ENCODE measurements at regions not wholly inside any gene's neighbourhood (a gene's known extent, or its start where the extent isn't known, plus 50 kb on each side); places are given as distances from the start of the nearest gene placed in this dataset.
"Not testable (repeated sequence)": the region's sequence is repeated elsewhere in the genome, so short reads cannot be mapped to it uniquely, and the experiment has no call there.

DNA sequence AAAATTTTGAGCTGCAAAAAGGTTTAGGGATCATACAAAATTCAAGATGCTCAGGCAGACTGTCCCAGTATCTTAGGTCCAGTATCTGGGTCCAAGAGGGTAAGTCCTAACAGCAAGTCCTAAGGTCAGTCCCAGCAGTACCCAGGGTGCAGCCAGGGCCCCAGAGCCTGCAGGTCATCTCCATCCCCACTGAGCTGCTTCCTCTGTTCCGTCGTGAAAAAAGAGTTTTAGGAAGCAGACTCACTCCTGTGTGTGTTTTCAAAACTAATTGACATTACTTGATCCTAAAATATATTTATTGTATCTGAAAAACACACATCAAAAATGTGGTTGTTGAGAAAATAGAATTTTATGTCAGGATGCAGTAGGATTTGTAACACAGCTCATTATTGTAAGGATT lies 69.9 kb upstream of the ALKAL2 start:
- DNase-seq (ENCODE audit: low read depth) (no peak), FAIRE-seq (no peak)
- Histone ChIP-seq H3K27me3 (ENCODE audit: control insufficient read depth, insufficient read depth, low read length) (no peaks in the 10 kb centered on the region), H3K4me3 (ENCODE audit: low read depth, low read length) (no peak overlapping the region), H3K36me3 (ENCODE audit: control insufficient read depth, insufficient read depth, low read length) (no peaks in the 10 kb centered on the region)
- TF ChIP-seq, protein P1, sequence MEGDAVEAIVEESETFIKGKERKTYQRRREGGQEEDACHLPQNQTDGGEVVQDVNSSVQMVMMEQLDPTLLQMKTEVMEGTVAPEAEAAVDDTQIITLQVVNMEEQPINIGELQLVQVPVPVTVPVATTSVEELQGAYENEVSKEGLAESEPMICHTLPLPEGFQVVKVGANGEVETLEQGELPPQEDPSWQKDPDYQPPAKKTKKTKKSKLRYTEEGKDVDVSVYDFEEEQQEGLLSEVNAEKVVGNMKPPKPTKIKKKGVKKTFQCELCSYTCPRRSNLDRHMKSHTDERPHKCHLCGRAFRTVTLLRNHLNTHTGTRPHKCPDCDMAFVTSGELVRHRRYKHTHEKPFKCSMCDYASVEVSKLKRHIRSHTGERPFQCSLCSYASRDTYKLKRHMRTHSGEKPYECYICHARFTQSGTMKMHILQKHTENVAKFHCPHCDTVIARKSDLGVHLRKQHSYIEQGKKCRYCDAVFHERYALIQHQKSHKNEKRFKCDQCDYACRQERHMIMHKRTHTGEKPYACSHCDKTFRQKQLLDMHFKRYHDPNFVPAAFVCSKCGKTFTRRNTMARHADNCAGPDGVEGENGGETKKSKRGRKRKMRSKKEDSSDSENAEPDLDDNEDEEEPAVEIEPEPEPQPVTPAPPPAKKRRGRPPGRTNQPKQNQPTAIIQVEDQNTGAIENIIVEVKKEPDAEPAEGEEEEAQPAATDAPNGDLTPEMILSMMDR (IDR thresholded peaks at IDR 0.05; ENCODE audit: insufficient read depth, low read length, severe bottlenecking) = no peak

DNA sequence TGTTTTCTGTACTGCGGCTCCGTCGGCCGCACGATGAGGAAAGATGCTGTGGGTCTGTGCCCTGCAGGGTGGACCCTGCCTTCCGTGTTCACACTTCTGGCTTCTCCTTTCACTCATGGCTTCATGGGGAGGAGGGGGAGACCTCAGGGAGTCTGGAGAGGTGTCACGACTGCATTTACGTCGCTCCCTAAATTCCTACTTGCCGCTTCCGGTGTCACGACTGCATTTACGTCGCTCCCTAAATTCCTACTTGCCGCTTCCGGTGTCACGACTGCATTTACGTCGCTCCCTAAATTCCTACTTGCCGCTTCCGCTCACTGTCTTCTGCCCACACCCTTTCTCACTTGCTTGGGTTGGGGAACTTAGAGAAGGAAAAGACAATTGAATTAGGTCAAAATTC lies 68.4 kb upstream of the ALKAL2 start:
- not testable (repeated sequence) for DNase-seq (ENCODE audit: low read depth); H3K4me3 ChIP-seq (ENCODE audit: low read depth, low read length); H3K36me3 ChIP-seq (ENCODE audit: control insufficient read depth, insufficient read depth, low read length); FAIRE-seq; H3K27me3 ChIP-seq (ENCODE audit: control insufficient read depth, insufficient read depth, low read length)

DNA sequence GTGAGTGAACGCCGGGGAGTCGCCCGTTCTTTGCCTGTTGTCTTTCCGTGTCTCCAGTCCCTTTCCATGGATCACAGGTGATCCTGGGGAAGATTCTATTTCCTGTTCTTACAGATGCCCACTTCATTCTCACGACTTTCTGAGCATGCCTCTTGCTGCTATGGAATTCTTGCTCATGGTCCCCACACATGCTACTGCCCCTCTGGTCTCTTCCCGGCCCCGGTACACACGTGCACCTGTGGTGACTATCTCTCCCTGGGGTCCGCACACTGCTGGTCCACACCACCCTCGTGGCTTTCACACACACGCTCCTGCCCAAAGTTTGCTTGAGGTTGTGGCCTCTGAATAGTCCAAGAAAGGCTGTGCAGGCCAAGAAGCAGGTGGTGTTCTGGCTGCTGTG lies 67.9 kb upstream of the ALKAL2 start:
- H3K27me3 ChIP-seq (ENCODE audit: control insufficient read depth, insufficient read depth, low read length) = no peaks in the 10 kb centered on the region
- DNase-seq (ENCODE audit: low read depth) (no peak), FAIRE-seq (no peak)
- H3K4me3 ChIP-seq (ENCODE audit: low read depth, low read length) = no peak overlapping the region
- TF ChIP-seq, protein P1 (IDR thresholded peaks at IDR 0.05; ENCODE audit: insufficient read depth, low read length, severe bottlenecking) = no peak
- no peaks in the 10 kb centered on the region for H3K36me3 ChIP-seq (ENCODE audit: control insufficient read depth, insufficient read depth, low read length)

DNA sequence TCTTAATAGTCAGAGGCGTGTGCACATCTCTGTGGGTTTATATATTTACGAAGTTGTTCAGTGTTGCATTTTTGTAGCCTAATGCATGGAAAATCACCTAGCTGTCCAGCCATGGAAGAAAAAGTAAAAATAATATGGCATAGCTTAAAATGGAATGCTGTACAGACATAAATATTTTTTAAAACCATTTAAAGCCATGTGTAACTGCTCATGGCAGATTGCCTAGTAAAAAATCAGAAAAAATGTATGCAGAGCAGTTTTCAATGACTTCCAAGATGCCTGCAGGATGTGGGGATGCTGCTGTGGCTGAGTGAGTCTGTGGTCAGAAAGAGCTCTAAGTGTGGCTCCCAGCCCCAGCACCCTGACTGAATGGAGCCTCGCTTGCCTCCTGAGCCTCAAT lies 64.8 kb upstream of the ALKAL2 start:
- TF ChIP-seq, protein P1 (IDR thresholded peaks at IDR 0.05; ENCODE audit: insufficient read depth, low read length, severe bottlenecking) = no peak
- Histone ChIP-seq H3K36me3 (ENCODE audit: control insufficient read depth, insufficient read depth, low read length) (no peaks in the 10 kb centered on the region), H3K4me3 (ENCODE audit: low read depth, low read length) (no peak overlapping the region), H3K27me3 (ENCODE audit: control insufficient read depth, insufficient read depth, low read length) (no peaks in the 10 kb centered on the region)
- DNase-seq (ENCODE audit: low read depth) = no peak
- FAIRE-seq = no peak

DNA sequence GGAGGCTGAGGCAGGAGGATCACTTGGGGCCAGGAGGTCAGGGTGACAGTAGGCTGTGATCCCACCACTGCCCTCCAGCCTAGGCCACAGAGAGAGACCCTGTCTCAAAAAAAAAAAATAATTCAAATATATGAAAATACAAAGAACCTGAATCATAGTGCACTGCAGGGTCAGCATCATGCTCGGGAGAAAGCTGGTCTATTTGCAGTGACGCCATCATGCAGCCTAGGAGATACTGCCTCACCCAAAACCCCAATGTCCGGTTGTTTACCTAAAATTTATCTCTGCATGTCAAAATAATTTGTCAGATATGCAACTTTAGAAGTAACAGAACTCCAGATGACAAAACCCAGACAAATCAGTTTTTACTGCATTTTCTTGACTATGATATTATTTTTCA lies 61.5 kb upstream of the ALKAL2 start:
- TF ChIP-seq, protein P1 (IDR thresholded peaks at IDR 0.05; ENCODE audit: insufficient read depth, low read length, severe bottlenecking) = no peak
- DNase-seq (ENCODE audit: low read depth) (no peak), FAIRE-seq (no peak)
- H3K36me3 ChIP-seq (ENCODE audit: control insufficient read depth, insufficient read depth, low read length) = no peaks in the 10 kb centered on the region
- H3K27me3 ChIP-seq (ENCODE audit: control insufficient read depth, insufficient read depth, low read length) = no peaks in the 10 kb centered on the region
- H3K4me3 ChIP-seq (ENCODE audit: low read depth, low read length) = no peak overlapping the region

DNA sequence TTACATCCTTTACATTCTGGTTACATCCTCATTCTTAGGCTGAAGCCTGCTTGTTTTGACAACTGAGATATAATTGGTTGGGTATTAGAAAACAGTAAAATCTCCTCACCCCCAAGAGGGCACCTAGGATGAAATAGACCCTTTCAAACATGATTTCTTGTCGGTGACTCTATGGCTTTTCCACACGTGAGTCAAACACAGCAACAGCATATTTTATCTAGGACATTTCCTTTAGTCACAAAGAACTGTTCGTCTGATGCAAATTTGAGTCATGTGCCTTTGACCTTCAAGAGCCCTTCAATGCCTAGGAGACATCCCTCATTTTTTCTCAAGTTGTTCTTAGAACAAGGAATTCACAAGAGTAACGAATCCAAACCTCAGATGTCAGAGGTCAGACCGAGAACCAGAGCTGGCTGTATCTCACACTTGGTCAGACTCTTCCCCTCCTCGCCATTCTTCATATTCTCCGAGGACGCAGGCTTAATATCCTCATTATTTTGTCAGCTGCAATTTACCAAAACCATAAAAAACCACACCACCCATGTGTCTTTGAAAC lies 60.5 kb upstream of the ALKAL2 start:
- no peak for FAIRE-seq
- Histone ChIP-seq H3K27me3 (ENCODE audit: control insufficient read depth, insufficient read depth, low read length) (no peaks in the 10 kb centered on the region), H3K4me3 (ENCODE audit: low read depth, low read length) (no peak overlapping the region), H3K36me3 (ENCODE audit: control insufficient read depth, insufficient read depth, low read length) (no peaks in the 10 kb centered on the region)
- DNase-seq (ENCODE audit: low read depth) = no peak
- TF ChIP-seq, protein P1 (IDR thresholded peaks at IDR 0.05; ENCODE audit: insufficient read depth, low read length, severe bottlenecking) = no peak
